A549 (cell line): ENCODE measurements at regions not wholly inside any gene's neighbourhood (a gene's known extent, or its start where the extent isn't known, plus 50 kb on each side); places are given as distances from the start of the nearest gene placed in this dataset.

Source experiments
- ATAC-seq, 2 experiments: fragments of 200-7000 bp in 1 of 2; fragments of >200 bp in 1 of 2; cut with Nextera tagmentation in 1 of 2; cut with Tn5 transposase in 1 of 2; 3 replicates each; pipeline versions ENCODE4 v1.8.0 to v1.9.1; 2018 to 2020; ENCODE audit warnings: mild to moderate bottlenecking in 1 of 2, moderate library complexity in 1 of 2
- CTCF ChIA-PET: fragments of 300-600 bp; sonication (Branson Sonifier 250); formaldehyde crosslinking; extraction: SDS; loops from one replicate; lab custom pipeline; 2021; ENCODE audit warnings: antibody characterized with exemption, inconsistent platforms; lab: Yijun Ruan, JAX
- POLR2A ChIA-PET: fragments of 350-600 bp; formaldehyde crosslinking; extraction: SDS; loops from one replicate; lab custom pipeline; 2021; ENCODE audit warnings: antibody characterized with exemption, inconsistent platforms; lab: Yijun Ruan, JAX
- DNase-seq, 2 experiments: peaks; one replicate each; pipeline versions ENCODE4 v3.0.0 to v3.0.0-alpha.2; 2011 to 2016; ENCODE audit warnings: low read depth in 1 of 2, low spot score in 1 of 2
- FAIRE-seq: peaks from 2 replicates; lab custom pipeline; 2011; peaks lifted over from hg19 to GRCh38; lab: Jason Lieb, UNC
- H3K27ac ChIP-seq, 2 experiments: fragments of >200 bp; sonication (Bioruptor Twin); formaldehyde crosslinking; 3 replicates each; pipeline ENCODE4 v1.5.1; 2016 to 2017
- H3K4me1 ChIP-seq: fragments of >200 bp; sonication (Bioruptor Twin); formaldehyde crosslinking; 3 replicates; pipeline ENCODE4 v1.6.1; 2016
- H3K4me2 ChIP-seq: fragments of >200 bp; sonication (Bioruptor Twin); formaldehyde crosslinking; 3 replicates; pipeline ENCODE4 v1.6.1; 2016
- H3K4me3 ChIP-seq: fragments of >200 bp; sonication (Bioruptor Twin); formaldehyde crosslinking; 3 replicates; pipeline ENCODE4 v1.5.1; 2016
- H3K9me3 ChIP-seq: fragments of >200 bp; sonication (Bioruptor Twin); formaldehyde crosslinking; 3 replicates; pipeline ENCODE4 v1.6.1; 2016
- EHMT2 ChIP-seq: fragments of 200-600 bp; sonication (generic); IDR thresholded peaks from 2 replicates; pipeline ENCODE4 v1.6.1; 2016; ENCODE audit warnings: antibody characterized with exemption, low read depth, mild to moderate bottlenecking, moderate library complexity
- EP300 ChIP-seq, 2 experiments: fragments of >200 bp; sonication (Bioruptor Twin); formaldehyde crosslinking; IDR thresholded peaks; 2 replicates in 1 of 2; 3 replicates in 1 of 2; pipeline ENCODE4 v1.6.1; 2016 to 2017
- HEYL ChIP-seq: fragments of 250-450 bp; sonication (Bioruptor Pico); IDR thresholded peaks from 2 replicates; pipeline ENCODE4 v1.8.0; 2021; ENCODE audit warnings: mild to moderate bottlenecking, moderate library complexity
- HOXA7 ChIP-seq: fragments of 250-450 bp; sonication (Bioruptor Pico); IDR thresholded peaks from 2 replicates; pipeline ENCODE4 v1.5.0; 2020; ENCODE audit warnings: mild to moderate bottlenecking, moderate library complexity
- HOXB5 ChIP-seq: fragments of 250-450 bp; sonication (Bioruptor Pico); IDR thresholded peaks from 2 replicates; pipeline ENCODE4 v1.5.0; 2020; ENCODE audit warnings: mild to moderate bottlenecking, moderate library complexity
- MAFK ChIP-seq: fragments of 450-650 bp; IDR thresholded peaks from 2 replicates; pipeline ENCODE4 v1.6.1; 2014; ENCODE audit not compliant: partially characterized antibody
- PBX3 ChIP-seq: IDR thresholded peaks from 2 replicates; pipeline ENCODE4 v1.6.1; 2012
- PHF8 ChIP-seq: fragments of 200-600 bp; sonication (generic); IDR thresholded peaks from 2 replicates; pipeline ENCODE4 v1.6.1; 2016; ENCODE audit warnings: low read depth, mild to moderate bottlenecking, antibody characterized with exemption, moderate library complexity, borderline replicate concordance
- RNF2 ChIP-seq: fragments of 200-600 bp; sonication (generic); IDR thresholded peaks from 2 replicates; pipeline ENCODE4 v1.6.1; 2016; ENCODE audit warnings: low read depth, mild to moderate bottlenecking, antibody characterized with exemption, moderate library complexity, borderline replicate concordance
- TFCP2L1 ChIP-seq: fragments of 250-450 bp; sonication (Bioruptor Pico); IDR thresholded peaks from 2 replicates; pipeline ENCODE4 v1.5.0; 2021; ENCODE audit warnings: mild to moderate bottlenecking
- USF2 ChIP-seq: fragments of 450-650 bp; IDR thresholded peaks from 2 replicates; pipeline ENCODE4 v1.6.1; 2014; ENCODE audit warnings: antibody characterized with exemption
- ZC3H11A ChIP-seq: fragments of 450-650 bp; IDR thresholded peaks from 2 replicates; pipeline ENCODE4 v1.6.1; 2014; ENCODE audit warnings: antibody characterized with exemption, mild to moderate bottlenecking
- ZSCAN20 ChIP-seq: fragments of 250-450 bp; sonication (Bioruptor Pico); IDR thresholded peaks from 2 replicates; pipeline ENCODE4 v1.8.0; 2022; ENCODE audit warnings: mild to moderate bottlenecking, moderate library complexity
- WGBS: methylation state at CpG from one replicate; pipeline ENCODE4 v1.1.6; 2017; ENCODE audit errors: missing lambda C conversion rate; 5-methylcytosine and 5-hydroxymethylcytosine counted together

GRCh38 chr15:97182581-97182980 lies 777.9 kb upstream of the ARRDC4 start:
- Histone ChIP-seq H3K27ac (no peak overlapping the region), H3K4me1 (no peaks in the 10 kb centered on the region), H3K4me2 (no peak overlapping the region), H3K9me3 (no peaks in the 10 kb centered on the region), H3K4me3 (no peak overlapping the region)
- ATAC-seq (no peak), FAIRE-seq (no peak), DNase-seq (no peak)
- 10% methylated on average over 7 of the region's 7 CpGs for WGBS
- no peak for TF ChIP-seq HOXA7 (CRISPR knock-in tag)
- ChIA-PET POLR2A (no interaction called here), CTCF (no interaction called here)

- FAIRE-seq = peak; percentile 28
- Histone ChIP-seq H3K4me2 (no peak overlapping the region), H3K4me1 (no peaks in the 10 kb centered on the region), H3K9me3 (no peaks in the 10 kb centered on the region; the same call in 2 of the 3 replicates), H3K27ac (no peak overlapping the region), H3K4me3 (no peak overlapping the region)
- ATAC-seq = no peak
- ChIA-PET CTCF (no interaction called here), POLR2A (no interaction called here)
- TF ChIP-seq EP300 (IDR thresholded peaks at IDR 0.05) (no peak), ZC3H11A (no peak), ZSCAN20 (CRISPR knock-in tag) (no peak)
- DNase-seq = no peak
- 12% methylated on average over 3 of the region's 3 CpGs for WGBS
These were observed 771.2 kb upstream of the ARRDC4 start for GRCh38 chr15:97189162-97189780.

GRCh38 chr15:97194750-97195149 lies 765.8 kb upstream of the ARRDC4 start:
- Histone ChIP-seq H3K9me3 (no peaks in the 10 kb centered on the region; the same call in 2 of the 3 replicates), H3K27ac (no peak overlapping the region), H3K4me2 (no peak overlapping the region), H3K4me1 (no peaks in the 10 kb centered on the region), H3K4me3 (no peak overlapping the region)
- ChIA-PET POLR2A (no interaction called here), CTCF (no interaction called here)
- TF ChIP-seq EHMT2 (no peak), HEYL (CRISPR knock-in tag) (no peak), MAFK (peak; percentile 91), PBX3 (no peak), PHF8 (no peak)
- DNase-seq (no peak), ATAC-seq (no peak), FAIRE-seq (no peak)
- 4% methylated on average over 1 of the region's 1 CpG for WGBS

GRCh38 chr15:97196048-97197014 lies 764.2 kb upstream of the ARRDC4 start:
- CTCF ChIA-PET = no interaction called here

More at GRCh38 chr15:97196048-97197014, 764.2 kb upstream of the ARRDC4 start:
- H3K4me1 ChIP-seq = no peaks in the 10 kb centered on the region
- FAIRE-seq = no peak
- no peak overlapping the region for H3K4me3 ChIP-seq
- no peak overlapping the region for H3K27ac ChIP-seq
- no peak overlapping the region for H3K4me2 ChIP-seq
- ATAC-seq = no peak
- TF ChIP-seq HOXB5 (CRISPR knock-in tag) (no peak), ZSCAN20 (CRISPR knock-in tag) (no peak), TFCP2L1 (no peak), USF2 (no peak), RNF2 (no peak)
- DNase-seq = no peak
- POLR2A ChIA-PET = no interaction called here
- no peaks in the 10 kb centered on the region; the same call in 2 of the 3 replicates for H3K9me3 ChIP-seq
- WGBS = 12% methylated on average over 16 of the region's 16 CpGs
